Left renal pelvis (tissue), 4 donors: ENCODE measurements at regions not wholly inside any gene's neighbourhood (a gene's known extent, or its start where the extent isn't known, plus 50 kb on each side); places are given as distances from the start of the nearest gene placed in this dataset.
"Not testable (repeated sequence)": the region's sequence is repeated elsewhere in the genome, so short reads cannot be mapped to it uniquely, and the experiment has no call there.

Experiments
- DNase-seq, 4 donors: peaks; one replicate each; pipeline ENCODE4 v3.0.0-alpha.2; 2013; ENCODE audit warnings: low read depth in 4 of 4, low spot score in 3 of 4

- DNase-seq: no peak
Observed at GRCh38 chr7:25686493-25686892, 458.2 kb upstream of the NPVF start.

- DNase-seq: no peak
Observed at GRCh38 chr7:25694211-25694610, 457.8 kb upstream of the NFE2L3 start.

- no peak for DNase-seq
Observed at GRCh38 chr7:25694699-25695098, 457.3 kb upstream of the NFE2L3 start.

- no peak for DNase-seq
Observed at GRCh38 chr7:25696571-25696970, 455.4 kb upstream of the NFE2L3 start.

DNA sequence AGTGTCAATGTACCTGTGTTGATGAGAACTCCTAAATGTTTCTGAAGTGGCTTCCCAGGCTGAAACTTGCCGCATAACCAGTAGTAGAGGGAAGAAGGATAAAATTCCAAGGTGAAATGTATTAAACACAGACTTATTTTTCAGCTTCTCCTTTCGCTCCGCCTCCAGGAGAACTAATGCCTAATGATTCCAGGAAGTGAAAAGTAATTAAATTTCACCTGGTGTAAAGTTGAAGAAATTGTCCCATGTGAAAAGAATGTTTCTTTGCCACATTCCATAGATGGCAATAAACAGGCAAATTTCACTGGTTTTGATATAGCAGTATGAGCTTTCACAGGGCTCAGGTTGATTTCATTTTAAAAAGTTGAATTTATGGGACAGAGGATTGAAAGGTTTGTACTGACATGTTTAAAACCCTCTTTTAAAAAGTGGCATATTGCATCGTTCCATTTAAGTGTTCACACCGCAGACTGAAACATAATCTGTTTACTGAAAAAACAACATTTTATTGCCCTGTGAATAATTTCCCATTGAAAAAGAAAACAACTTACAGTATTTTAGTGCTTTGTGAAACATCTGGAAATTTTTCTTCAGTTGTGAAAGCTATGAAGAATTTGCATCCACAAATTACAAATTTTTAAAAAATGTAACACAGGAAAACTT lies 453.4 kb upstream of the NFE2L3 start:
- DNase-seq: peak in 2 of 4 donors; percentile 53 to 64

GRCh38 chr7:25700141-25700540 lies 451.9 kb upstream of the NFE2L3 start:
- DNase-seq: not testable (repeated sequence)

DNA sequence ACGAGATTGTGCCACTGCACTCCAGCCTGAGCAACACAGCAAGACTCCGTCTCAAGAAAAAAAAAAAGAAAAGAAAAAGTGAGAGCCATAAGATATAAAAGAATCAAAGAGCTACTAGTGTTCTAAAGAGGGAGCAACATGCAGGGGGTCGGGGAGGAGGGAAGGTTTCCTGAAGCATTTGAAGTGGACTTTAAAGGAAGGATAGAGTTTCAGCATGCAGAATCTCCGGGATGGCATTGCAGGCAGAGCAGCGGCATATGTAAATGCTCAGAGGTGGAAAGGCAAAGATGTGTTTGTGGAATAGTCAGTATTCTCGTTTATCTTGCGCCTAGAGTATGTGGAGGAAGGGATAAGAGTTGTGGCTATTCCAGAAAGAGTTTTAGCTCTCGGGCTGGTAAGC lies 447.6 kb upstream of the NFE2L3 start:
- no peak for DNase-seq

GRCh38 chr7:25706764-25707163 lies 445.2 kb upstream of the NFE2L3 start:
- no peak for DNase-seq

- DNase-seq: no peak
Observed at GRCh38 chr7:25707768-25708620, 444.0 kb upstream of the NFE2L3 start.

DNA sequence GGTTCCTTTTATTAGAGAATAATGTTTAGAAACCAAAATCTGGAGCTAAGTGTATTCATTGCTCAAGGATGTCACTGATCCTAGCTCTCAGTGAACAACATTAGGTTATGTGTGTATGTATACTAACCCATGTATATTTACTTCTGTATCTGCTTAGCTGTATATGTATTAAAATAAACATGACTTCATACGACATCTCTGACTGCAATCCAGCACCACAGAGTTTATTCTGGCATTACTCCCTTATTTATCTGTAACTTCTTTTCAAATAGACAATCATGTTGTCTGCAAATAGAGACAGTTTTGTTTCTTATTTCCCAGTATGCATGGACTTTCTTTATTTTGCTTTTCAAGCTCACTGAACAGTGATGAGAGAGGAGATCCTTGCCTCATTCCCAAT lies 441.0 kb upstream of the NFE2L3 start:
- no peak for DNase-seq

GRCh38 chr7:25711940-25712339 lies 440.1 kb upstream of the NFE2L3 start:
- DNase-seq: no peak

GRCh38 chr7:25712500-25712899 lies 439.5 kb upstream of the NFE2L3 start:
- no peak for DNase-seq

DNA sequence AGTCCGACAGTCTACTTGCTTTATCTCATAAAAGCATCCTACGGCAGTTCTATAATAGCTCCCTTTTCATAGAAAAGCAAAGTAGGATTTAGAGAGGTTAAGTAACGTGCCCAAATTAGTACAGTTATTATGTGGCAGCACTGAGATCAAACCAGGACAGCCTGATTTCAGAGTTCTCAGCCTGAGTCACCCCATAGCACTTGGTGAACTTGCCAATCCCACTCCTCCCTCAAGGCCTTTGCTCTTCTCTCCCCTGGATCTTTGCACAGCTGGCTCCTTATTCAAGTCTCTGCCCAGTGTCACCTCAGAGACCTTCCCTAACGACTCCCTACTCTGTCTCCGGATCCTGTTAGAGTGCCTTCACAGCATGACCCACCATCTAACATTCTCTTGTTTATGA lies 438.0 kb upstream of the NFE2L3 start:
- no peak for DNase-seq

- no peak for DNase-seq
Observed at GRCh38 chr7:25716421-25716820, 435.6 kb upstream of the NFE2L3 start.

DNA sequence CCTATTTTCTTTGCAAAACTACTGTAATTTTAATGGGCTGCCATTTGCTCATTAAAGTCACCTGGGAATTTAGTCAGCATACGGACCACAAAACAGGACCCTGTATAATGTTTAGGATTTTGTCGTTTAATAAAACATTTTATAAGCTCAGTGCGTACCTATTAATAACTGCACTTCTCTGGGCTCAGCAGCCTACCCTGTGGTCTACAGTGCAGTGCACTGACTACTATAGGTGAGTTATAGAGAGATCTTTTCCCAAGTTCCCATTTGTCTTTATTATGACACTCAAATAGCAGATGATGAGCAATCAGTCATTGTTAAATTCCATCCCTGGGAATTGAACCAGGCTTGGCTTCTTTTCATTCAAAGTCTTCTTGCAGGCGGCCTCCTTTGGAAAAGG lies 433.4 kb upstream of the NFE2L3 start:
- DNase-seq: no peak

DNA sequence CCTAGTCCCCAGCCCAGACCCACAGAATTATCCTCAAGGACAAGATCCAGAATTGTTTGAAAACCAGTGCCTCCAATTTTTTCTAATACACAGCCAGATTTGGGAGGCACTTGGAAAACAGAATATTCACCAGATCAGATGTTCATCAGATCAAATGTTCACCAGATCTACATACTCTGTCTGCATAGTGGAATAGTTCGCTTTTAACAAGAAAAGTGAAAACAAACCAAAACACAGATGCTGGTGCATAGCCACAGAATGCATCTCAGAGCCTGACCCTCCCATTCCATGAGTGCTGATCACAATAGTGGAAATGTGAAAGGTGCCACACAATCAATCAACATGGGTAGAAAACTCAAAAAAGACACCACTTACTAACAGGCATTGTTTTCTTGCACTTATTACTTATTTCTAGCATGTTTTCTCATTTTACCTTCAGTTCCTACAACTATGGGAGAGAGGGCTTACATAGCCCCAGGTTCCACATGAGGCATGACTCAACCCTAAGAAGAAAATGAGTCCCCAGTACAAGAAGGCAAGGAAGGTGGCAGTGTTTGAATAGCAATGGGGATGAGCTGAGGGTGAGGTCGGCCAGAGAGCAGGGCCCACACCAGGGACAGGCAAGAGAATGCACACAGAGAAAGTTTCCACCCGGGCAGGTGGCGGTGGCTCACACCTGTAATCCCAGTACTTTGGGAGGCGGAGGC lies 432.7 kb upstream of the NFE2L3 start:
- DNase-seq: no peak

GRCh38 chr7:25720427-25720826 lies 431.6 kb upstream of the NFE2L3 start:
- DNase-seq: no peak

- no peak for DNase-seq
Observed at GRCh38 chr7:25722856-25723255, 429.1 kb upstream of the NFE2L3 start.

- no peak for DNase-seq
Observed at GRCh38 chr7:25725451-25725850, 426.5 kb upstream of the NFE2L3 start.

DNA sequence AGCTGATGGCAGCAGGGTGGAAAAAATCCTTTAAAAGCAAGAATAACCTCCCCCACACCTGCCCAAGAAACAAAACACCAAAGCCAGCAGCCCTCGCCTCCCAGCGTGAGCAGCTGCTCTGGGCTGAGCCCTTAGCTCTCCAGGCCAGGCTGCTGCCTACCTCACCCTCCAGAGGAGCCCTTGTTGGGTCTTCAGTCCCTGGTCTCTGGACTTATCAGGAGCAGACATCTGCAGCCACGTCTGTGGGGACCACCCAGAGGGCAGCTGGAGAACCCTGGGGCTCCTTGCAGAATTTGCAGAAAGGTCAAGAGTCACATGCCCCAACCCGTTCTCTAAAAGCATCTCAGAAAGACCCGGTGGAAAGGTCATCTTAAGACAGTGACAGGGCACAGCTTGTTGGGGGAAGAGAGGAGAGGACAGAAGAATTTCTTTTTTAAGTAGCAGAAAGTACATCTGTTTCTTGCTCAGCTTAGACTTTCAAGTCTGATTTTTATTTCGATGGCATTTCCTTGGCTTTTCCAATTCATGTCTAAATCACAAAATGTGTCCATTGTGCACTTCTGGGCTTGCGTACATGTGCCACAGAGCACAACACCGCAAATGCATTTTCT lies 425.7 kb upstream of the NFE2L3 start:
- DNase-seq: no peak

GRCh38 chr7:25726781-25727311 lies 425.2 kb upstream of the NFE2L3 start:
- no peak for DNase-seq
